GM21786 (cell line): ENCODE measurements at regions not wholly inside any gene's neighbourhood (a gene's known extent, or its start where the extent isn't known, plus 50 kb on each side); places are given as distances from the start of the nearest gene placed in this dataset.
"Not testable (repeated sequence)": the region's sequence is repeated elsewhere in the genome, so short reads cannot be mapped to it uniquely, and the experiment has no call there.

Source experiments
- ATAC-seq: cut with Tn5 transposase; IDR thresholded peaks from one replicate; pipeline ENCODE4 v1.9.1; 2021; ENCODE audit not compliant: unreplicated experiment

DNA sequence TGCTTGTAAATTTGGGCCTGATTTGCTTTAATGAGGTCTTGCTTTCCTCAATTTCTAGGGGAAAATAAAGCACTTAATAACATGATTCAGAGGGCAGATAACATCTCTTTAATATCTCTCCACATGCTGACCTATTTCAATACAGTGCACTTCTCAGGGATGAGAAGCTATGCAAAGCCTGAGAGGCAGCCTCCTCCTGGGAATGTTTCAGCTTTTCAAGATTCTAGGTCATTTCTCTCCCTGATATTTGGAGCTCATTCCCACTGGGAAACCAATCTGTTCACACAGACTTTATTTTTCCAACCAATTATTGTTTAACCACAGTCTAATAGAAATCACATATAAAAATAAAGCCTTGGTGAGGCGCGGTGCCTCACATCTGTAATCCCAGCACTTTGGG lies 67.0 kb upstream of the LSAMP start:
- ATAC-seq = no peak

DNA sequence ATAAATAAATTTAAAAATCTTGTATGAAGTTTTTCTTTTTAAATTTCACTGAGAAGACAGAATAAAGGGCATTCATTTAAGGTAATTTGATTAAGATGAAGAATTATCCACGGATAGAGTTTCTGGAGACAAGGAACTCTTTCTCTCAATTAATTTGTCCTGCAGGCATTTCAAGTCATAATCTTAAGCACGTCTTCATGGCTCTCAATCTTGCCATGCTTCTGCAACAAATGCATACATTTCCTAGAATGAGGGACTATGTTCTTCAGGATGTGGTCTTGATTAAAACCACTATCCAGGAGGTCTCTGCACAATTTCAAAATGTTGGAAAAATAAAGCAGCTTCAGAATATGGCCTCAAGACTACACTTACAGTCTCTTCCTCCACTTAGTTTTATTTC lies 67.6 kb upstream of the LSAMP start:
- no peak for ATAC-seq

GRCh38 chr3:116515973-116516372 lies 70.7 kb upstream of the LSAMP start:
- no peak for ATAC-seq

- ATAC-seq = peak; percentile 53
These were observed 72.0 kb upstream of the LSAMP start for GRCh38 chr3:116517308-116517707.

DNA sequence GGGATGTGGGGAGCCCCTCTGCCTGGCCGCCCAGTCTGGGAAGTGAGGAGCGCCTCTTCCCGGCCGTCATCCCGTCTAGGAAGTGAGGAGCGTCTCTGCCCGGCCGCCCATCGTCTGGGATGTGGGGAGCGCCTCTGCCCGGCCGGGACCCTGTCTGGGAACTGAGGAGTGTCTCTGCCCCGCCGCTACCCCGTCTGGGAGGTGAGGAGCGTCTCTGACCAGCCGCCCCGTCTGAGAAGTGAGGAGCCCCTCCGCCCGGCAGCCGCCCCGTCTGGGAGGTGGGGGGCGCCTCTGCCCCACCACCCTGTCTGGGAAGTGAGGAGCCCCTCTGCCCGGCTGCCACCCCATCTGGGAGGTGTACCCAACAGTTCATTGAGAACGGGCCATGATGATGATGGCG lies 73.8 kb upstream of the LSAMP start:
- not testable (repeated sequence) for ATAC-seq

- not testable (repeated sequence) for ATAC-seq
These were observed 74.5 kb upstream of the LSAMP start for GRCh38 chr3:116519823-116520222.

DNA sequence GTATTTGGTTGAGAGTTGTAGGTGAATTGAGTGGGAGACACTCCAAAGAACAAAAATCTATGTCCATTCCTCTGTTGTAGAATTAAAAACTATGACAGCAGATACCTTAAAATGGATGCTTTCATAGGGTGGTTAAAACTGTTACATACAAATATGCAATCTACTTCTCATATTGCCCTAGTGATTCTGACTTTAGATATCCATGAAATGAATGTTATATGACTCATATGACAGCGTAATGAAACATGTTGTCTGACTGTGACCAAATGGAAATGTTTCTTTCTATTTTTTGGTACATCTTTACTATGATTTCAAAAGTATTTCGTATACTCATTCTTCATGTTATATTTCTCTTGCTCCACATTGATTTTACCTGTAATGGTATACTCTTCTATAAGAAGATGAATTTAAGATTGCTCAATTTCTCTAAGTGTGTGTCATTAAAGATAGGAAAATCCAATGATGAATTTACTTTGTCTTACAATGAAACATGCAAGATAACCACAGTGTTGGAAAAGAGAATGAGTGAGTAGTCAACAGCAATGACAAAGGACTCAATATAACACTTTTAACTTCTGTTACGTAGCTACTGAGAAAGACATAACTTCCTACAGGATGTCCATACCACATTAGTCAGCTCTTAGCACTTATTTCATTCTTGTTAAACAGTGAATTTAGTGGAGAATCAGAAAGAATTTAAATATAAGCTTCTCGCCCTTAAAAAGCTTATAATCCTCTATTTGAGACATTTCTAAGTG lies 79.3 kb upstream of the LSAMP start:
- no peak for ATAC-seq

DNA sequence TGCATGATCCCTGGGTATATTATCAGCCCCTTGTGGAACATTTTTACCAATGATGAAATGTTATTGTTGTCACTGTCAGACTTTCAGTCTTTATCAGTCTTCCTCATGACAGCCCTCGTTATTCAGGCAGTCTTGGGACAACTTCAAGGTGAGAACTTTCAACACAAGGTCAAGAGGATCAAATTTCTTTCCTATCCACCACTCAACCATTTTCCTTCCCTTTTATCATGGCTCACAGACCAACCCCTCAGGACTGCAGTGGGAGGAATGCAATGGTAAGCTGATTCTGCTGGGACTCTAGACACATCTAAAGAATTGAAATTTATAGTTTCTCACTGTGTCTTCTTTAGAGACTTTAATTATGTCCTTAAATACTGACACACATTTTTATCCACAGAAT lies 107.0 kb upstream of the LSAMP start:
- no peak for ATAC-seq

GRCh38 chr3:116553355-116553754 lies 108.1 kb upstream of the LSAMP start:
- ATAC-seq = no peak

GRCh38 chr3:116561529-116561928 lies 116.2 kb upstream of the LSAMP start:
- no peak for ATAC-seq

DNA sequence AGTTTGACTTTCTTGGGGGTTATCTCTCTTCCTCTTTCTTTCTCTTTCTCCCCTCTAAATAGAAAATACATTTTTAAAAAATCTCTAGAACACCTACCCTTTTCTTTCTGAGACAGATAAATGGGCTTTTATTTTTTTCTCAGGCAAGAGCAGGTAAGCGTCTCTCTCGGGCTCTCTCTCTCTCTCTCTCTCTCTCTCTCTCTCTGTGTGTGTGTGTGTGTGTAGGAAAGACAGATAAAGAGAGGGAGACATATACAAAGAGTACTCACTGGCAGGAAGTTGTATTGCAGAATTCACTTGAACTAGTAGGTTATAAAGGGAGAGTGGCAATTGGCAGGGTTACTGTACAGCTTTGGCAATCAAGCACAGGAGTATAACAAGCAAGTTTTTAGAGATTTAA lies 118.1 kb upstream of the LSAMP start:
- no peak for ATAC-seq

DNA sequence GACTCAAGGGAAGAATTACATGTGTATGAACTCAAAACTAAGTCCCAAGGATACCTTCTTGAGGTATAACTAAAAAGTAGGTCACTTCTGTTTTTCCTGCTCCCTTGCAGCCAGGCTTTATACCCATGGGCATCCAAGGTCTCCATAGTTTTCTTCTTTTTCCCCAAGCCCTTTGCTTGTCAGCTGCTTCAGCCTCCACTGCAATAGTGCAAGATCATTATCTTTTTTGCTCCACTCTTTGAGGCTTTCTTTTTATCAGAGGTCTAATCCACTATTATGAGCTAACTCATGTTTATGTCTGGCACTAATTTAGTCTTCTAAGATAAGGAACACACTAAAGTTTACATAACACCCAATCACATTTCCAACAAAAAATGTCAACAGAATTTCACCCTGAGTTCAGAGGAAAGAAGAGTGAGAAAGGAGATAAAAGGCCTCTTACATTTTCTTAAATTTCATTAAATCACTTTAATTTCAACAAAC lies 121.2 kb upstream of the LSAMP start:
- no peak for ATAC-seq

DNA sequence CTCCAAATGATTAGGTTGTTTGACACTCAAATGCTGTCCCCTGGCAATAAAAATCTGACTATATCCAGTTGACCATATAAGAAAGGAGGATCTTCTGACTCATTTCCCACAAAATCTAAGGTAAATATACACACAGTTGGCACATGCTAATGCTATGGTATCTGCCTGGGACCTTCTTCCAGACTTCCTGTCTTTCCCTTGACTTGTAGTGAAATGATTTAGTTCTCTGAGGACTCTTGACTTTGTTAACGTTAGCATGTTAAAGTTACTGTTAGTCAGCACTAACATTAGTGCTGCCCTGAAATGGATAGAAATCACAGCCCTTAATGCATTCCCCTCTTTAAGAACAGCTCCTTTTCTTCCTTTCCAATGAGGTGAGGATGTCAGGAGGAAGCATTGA lies 124.3 kb upstream of the LSAMP start:
- ATAC-seq = no peak

GRCh38 chr3:116579840-116580239 lies 129.7 kb upstream of the TUSC7 start:
- ATAC-seq = no peak

GRCh38 chr3:116586285-116586944 lies 123.2 kb upstream of the TUSC7 start:
- no peak for ATAC-seq

DNA sequence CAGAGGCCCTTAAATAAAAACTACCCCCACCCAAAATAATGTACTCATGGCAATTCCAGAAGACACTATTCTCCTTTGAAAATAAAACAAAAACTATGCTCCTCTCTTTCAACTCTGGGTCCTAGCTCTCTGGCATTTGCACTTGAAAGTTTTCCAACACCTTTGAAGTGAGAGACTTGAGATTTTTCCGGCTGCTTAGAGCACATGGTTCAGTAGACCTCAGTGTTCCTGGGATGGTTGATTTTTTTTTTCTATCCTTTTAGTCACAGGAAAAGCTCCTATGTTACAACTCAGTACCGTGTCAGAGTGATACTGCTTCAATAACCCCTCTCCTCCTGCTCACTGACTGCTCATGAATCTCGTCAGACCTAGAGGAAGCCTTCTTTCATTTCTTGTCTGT lies 118.3 kb upstream of the TUSC7 start:
- no peak for ATAC-seq

- no peak for ATAC-seq
These were observed 108.4 kb upstream of the TUSC7 start for GRCh38 chr3:116601206-116601605.

- ATAC-seq = no peak
These were observed 102.4 kb upstream of the TUSC7 start for GRCh38 chr3:116607205-116607604.

- no peak for ATAC-seq
These were observed 99.5 kb upstream of the TUSC7 start for GRCh38 chr3:116610124-116610523.

- ATAC-seq = no peak
These were observed 94.7 kb upstream of the TUSC7 start for GRCh38 chr3:116614795-116615362.

GRCh38 chr3:116618138-116618537 lies 91.4 kb upstream of the TUSC7 start:
- ATAC-seq = no peak

DNA sequence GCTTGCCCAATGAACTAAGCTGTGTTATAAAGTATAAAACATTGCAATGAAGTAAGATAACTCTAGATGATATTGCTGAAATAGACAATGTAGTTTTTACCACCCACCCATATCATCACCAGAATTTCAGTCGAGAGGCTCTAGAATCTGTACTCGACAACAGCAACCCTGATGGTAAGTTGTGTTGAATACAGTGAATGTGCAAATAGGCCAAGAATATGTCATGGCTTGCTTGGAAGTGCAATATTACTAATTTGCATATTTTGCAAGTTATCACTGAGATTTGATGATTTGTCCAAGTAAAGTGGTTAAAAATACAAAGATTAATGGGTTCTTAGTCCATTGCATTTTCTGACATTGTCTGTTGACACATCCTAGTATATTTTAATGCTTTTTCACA lies 90.6 kb upstream of the TUSC7 start:
- ATAC-seq = no peak
